ENCODE measurements at regions not wholly inside any gene's neighbourhood (a gene's known extent, or its start where the extent isn't known, plus 50 kb on each side); places are given as distances from the start of the nearest gene placed in this dataset.

- H3K9me3 ChIP-seq (ENCODE audit: control extremely low read depth in 1 of 5, control insufficient read depth in 4 of 5, insufficient read depth in 2 of 5, low read depth in 1 of 5, low read length in 4 of 5) = no peaks in the 10 kb centered on the region
- CTCF ChIA-PET = no interaction called here
- H3K4me3 ChIP-seq (ENCODE audit: control insufficient read depth in 1 of 7, extremely low read depth in 1 of 7, insufficient read depth in 4 of 7, low read depth in 2 of 7, low read length in 6 of 7) = no peak overlapping the region
- peak; percentile 21 to 59 (median 49) for DNase-seq
- H3K4me1 ChIP-seq (ENCODE audit: control extremely low read depth in 1 of 4, control insufficient read depth in 4 of 4, insufficient read depth in 4 of 4, low read length in 3 of 4) = no peaks in the 10 kb centered on the region
- no peak overlapping the region for H3K27ac ChIP-seq (ENCODE audit: insufficient read depth in 1 of 2, low read depth in 1 of 2, low read length in 2 of 2, poor library complexity in 1 of 2, severe bottlenecking in 2 of 2)
- peaks cover 0 to 3% (median 0%) of the 10 kb centered on the region in 5 experiments for H3K27me3 ChIP-seq (replicated peaks in 2 of 5; ENCODE audit: control insufficient read depth in 4 of 5, insufficient read depth in 5 of 5, low read length in 4 of 5)
- POLR2A ChIA-PET = no interaction called here
- H3K36me3 ChIP-seq (ENCODE audit: control insufficient read depth in 4 of 4, insufficient read depth in 4 of 4, low read length in 3 of 4) = no peaks in the 10 kb centered on the region
- 67% methylated on average over 1 of the region's 5 CpGs for WGBS (ENCODE audit: insufficient coverage)
Observed at GRCh38 chr11:11789735-11790369, 51.9 kb upstream of the USP47 start.

GRCh38 chr11:11788063-11788710 is 53.6 kb upstream of the USP47 start:
- Histone ChIP-seq H3K27ac (ENCODE audit: insufficient read depth in 1 of 2, low read depth in 1 of 2, low read length in 2 of 2, poor library complexity in 1 of 2, severe bottlenecking in 2 of 2) (no peak overlapping the region), H3K4me1 (ENCODE audit: control extremely low read depth in 1 of 4, control insufficient read depth in 4 of 4, insufficient read depth in 4 of 4, low read length in 3 of 4) (no peaks in the 10 kb centered on the region), H3K4me3 (ENCODE audit: control insufficient read depth in 1 of 7, extremely low read depth in 1 of 7, insufficient read depth in 4 of 7, low read depth in 2 of 7, low read length in 6 of 7) (no peak overlapping the region), H3K36me3 (ENCODE audit: control insufficient read depth in 4 of 4, insufficient read depth in 4 of 4, low read length in 3 of 4) (no peaks in the 10 kb centered on the region), H3K9me3 (ENCODE audit: control extremely low read depth in 1 of 5, control insufficient read depth in 4 of 5, insufficient read depth in 2 of 5, low read depth in 1 of 5, low read length in 4 of 5) (no peaks in the 10 kb centered on the region), H3K27me3 (replicated peaks in 2 of 5; ENCODE audit: control insufficient read depth in 4 of 5, insufficient read depth in 5 of 5, low read length in 4 of 5) (peaks cover 0 to 3% (median 0%) of the 10 kb centered on the region in 5 experiments)
- WGBS (ENCODE audit: insufficient coverage) = 100% methylated on average over 3 of the region's 7 CpGs
- ChIA-PET CTCF (interaction anchor here (0.9 to 2.7 kb wide), 23 partner anchors 11 to 854 kb away, joined by 3 to 66 read pairs (median 5); partner anchors contain the start of gene GALNT18), POLR2A (no interaction called here)
- DNase-seq = no peak

- no peak overlapping the region for H3K27ac ChIP-seq (ENCODE audit: insufficient read depth in 1 of 2, low read depth in 1 of 2, low read length in 2 of 2, poor library complexity in 1 of 2, severe bottlenecking in 2 of 2)
- no peaks in the 10 kb centered on the region for H3K9me3 ChIP-seq (ENCODE audit: control extremely low read depth in 1 of 5, control insufficient read depth in 4 of 5, insufficient read depth in 2 of 5, low read depth in 1 of 5, low read length in 4 of 5)
- peak; percentile 72 to 85 (median 79) for DNase-seq
- H3K36me3 ChIP-seq (ENCODE audit: control insufficient read depth in 4 of 4, insufficient read depth in 4 of 4, low read length in 3 of 4) = no peaks in the 10 kb centered on the region
- no peaks in the 10 kb centered on the region for H3K27me3 ChIP-seq (replicated peaks in 2 of 5; ENCODE audit: control insufficient read depth in 4 of 5, insufficient read depth in 5 of 5, low read length in 4 of 5)
- H3K4me1 ChIP-seq (ENCODE audit: control extremely low read depth in 1 of 4, control insufficient read depth in 4 of 4, insufficient read depth in 4 of 4, low read length in 3 of 4) = no peaks in the 10 kb centered on the region
- H3K4me3 ChIP-seq (ENCODE audit: control insufficient read depth in 1 of 7, extremely low read depth in 1 of 7, insufficient read depth in 4 of 7, low read depth in 2 of 7, low read length in 6 of 7) = no peak overlapping the region
- WGBS (ENCODE audit: insufficient coverage) = 89% methylated on average over 3 of the region's 7 CpGs
- POLR2A ChIA-PET = interaction anchor here (0.7 kb wide), 1 partner anchor 504 kb away, joined by 3 read pairs; no protein-coding TSS in a partner anchor
- CTCF ChIA-PET = interaction anchor here (0.7 to 2.7 kb wide), 31 partner anchors 10 to 853 kb away, joined by 3 to 66 read pairs (median 4); partner anchors contain the start of gene GALNT18
Observed at GRCh38 chr11:11787305-11788062, 54.3 kb upstream of the USP47 start.

- ChIA-PET CTCF (interaction anchor here (1.0 to 2.7 kb wide), 20 partner anchors 10 to 852 kb away, joined by 3 to 66 read pairs (median 5); partner anchors contain the start of gene GALNT18), POLR2A (no interaction called here)
- H3K27ac ChIP-seq (ENCODE audit: insufficient read depth in 1 of 2, low read depth in 1 of 2, low read length in 2 of 2, poor library complexity in 1 of 2, severe bottlenecking in 2 of 2) = no peak overlapping the region
- 100% methylated on average over 1 of the region's 4 CpGs for WGBS (ENCODE audit: insufficient coverage)
- no peak overlapping the region for H3K4me3 ChIP-seq (ENCODE audit: control insufficient read depth in 1 of 7, extremely low read depth in 1 of 7, insufficient read depth in 4 of 7, low read depth in 2 of 7, low read length in 6 of 7)
- peaks cover 0 to under 1% (median 0%) of the 10 kb centered on the region in 5 experiments for H3K27me3 ChIP-seq (replicated peaks in 2 of 5; ENCODE audit: control insufficient read depth in 4 of 5, insufficient read depth in 5 of 5, low read length in 4 of 5)
- DNase-seq = peak in 2 of 3 donors; percentile 28 to 32
- no peaks in the 10 kb centered on the region for H3K4me1 ChIP-seq (ENCODE audit: control extremely low read depth in 1 of 4, control insufficient read depth in 4 of 4, insufficient read depth in 4 of 4, low read length in 3 of 4)
- no peaks in the 10 kb centered on the region for H3K36me3 ChIP-seq (ENCODE audit: control insufficient read depth in 4 of 4, insufficient read depth in 4 of 4, low read length in 3 of 4)
- no peaks in the 10 kb centered on the region for H3K9me3 ChIP-seq (ENCODE audit: control extremely low read depth in 1 of 5, control insufficient read depth in 4 of 5, insufficient read depth in 2 of 5, low read depth in 1 of 5, low read length in 4 of 5)
Observed at GRCh38 chr11:11786771-11787170, 55.0 kb upstream of the USP47 start.

- no peaks in the 10 kb centered on the region for H3K4me1 ChIP-seq (ENCODE audit: control extremely low read depth in 1 of 4, control insufficient read depth in 4 of 4, insufficient read depth in 4 of 4, low read length in 3 of 4)
- H3K36me3 ChIP-seq (ENCODE audit: control insufficient read depth in 4 of 4, insufficient read depth in 4 of 4, low read length in 3 of 4) = no peaks in the 10 kb centered on the region
- H3K4me3 ChIP-seq (ENCODE audit: control insufficient read depth in 1 of 7, extremely low read depth in 1 of 7, insufficient read depth in 4 of 7, low read depth in 2 of 7, low read length in 6 of 7) = no peak overlapping the region
- peak in 2 of 3 donors; percentile 39 to 44 for DNase-seq
- 61% methylated on average over 4 of the region's 5 CpGs for WGBS (ENCODE audit: insufficient coverage)
- CTCF ChIA-PET = interaction anchor here (0.6 to 1.5 kb wide), 3 partner anchors 13 to 748 kb away, joined by 3 to 5 read pairs (median 4); no protein-coding TSS in a partner anchor
- POLR2A ChIA-PET = no interaction called here
- H3K9me3 ChIP-seq (ENCODE audit: control extremely low read depth in 1 of 5, control insufficient read depth in 4 of 5, insufficient read depth in 2 of 5, low read depth in 1 of 5, low read length in 4 of 5) = no peaks in the 10 kb centered on the region
- no peak overlapping the region for H3K27ac ChIP-seq (ENCODE audit: insufficient read depth in 1 of 2, low read depth in 1 of 2, low read length in 2 of 2, poor library complexity in 1 of 2, severe bottlenecking in 2 of 2)
- peaks cover 0 to 6% (median 0%) of the 10 kb centered on the region in 5 experiments for H3K27me3 ChIP-seq (replicated peaks in 2 of 5; ENCODE audit: control insufficient read depth in 4 of 5, insufficient read depth in 5 of 5, low read length in 4 of 5)
Observed at GRCh38 chr11:11786234-11786633, 55.5 kb upstream of the USP47 start.

- Histone ChIP-seq H3K27me3 (replicated peaks in 2 of 5; ENCODE audit: control insufficient read depth in 4 of 5, insufficient read depth in 5 of 5, low read length in 4 of 5) (peaks cover 0 to 19% (median 2%) of the 10 kb centered on the region in 5 experiments), H3K9me3 (ENCODE audit: control extremely low read depth in 1 of 5, control insufficient read depth in 4 of 5, insufficient read depth in 2 of 5, low read depth in 1 of 5, low read length in 4 of 5) (no peaks in the 10 kb centered on the region), H3K4me1 (ENCODE audit: control extremely low read depth in 1 of 4, control insufficient read depth in 4 of 4, insufficient read depth in 4 of 4, low read length in 3 of 4) (no peaks in the 10 kb centered on the region), H3K4me3 (ENCODE audit: control insufficient read depth in 1 of 7, extremely low read depth in 1 of 7, insufficient read depth in 4 of 7, low read depth in 2 of 7, low read length in 6 of 7) (no peak overlapping the region), H3K27ac (ENCODE audit: insufficient read depth in 1 of 2, low read depth in 1 of 2, low read length in 2 of 2, poor library complexity in 1 of 2, severe bottlenecking in 2 of 2) (no peak overlapping the region), H3K36me3 (ENCODE audit: control insufficient read depth in 4 of 4, insufficient read depth in 4 of 4, low read length in 3 of 4) (no peaks in the 10 kb centered on the region)
- no peak for DNase-seq
- ChIA-PET POLR2A (no interaction called here), CTCF (no interaction called here)
- whole genome bisulfite sequencing (ENCODE audit: insufficient coverage) = 66% methylated on average over 2 of the region's 3 CpGs
Observed at GRCh38 chr11:11782532-11783110, 59.2 kb upstream of the USP47 start.
